Smooth muscle cell (in vitro differentiated cells): ENCODE measurements at regions not wholly inside any gene's neighbourhood (a gene's known extent, or its start where the extent isn't known, plus 50 kb on each side); places are given as distances from the start of the nearest gene placed in this dataset.

ENCODE experiments used
- DNase-seq: peaks from one replicate; lab custom pipeline; 2025; ENCODE audit not compliant: unreplicated experiment; lab: John Stamatoyannopoulos, UW
- H2AFZ ChIP-seq: fragments of 200-600 bp; sonication (generic); 2 replicates; pipeline ENCODE4 v1.6.0; 2016; ENCODE audit warnings: antibody characterized with exemption, low read depth, mild to moderate bottlenecking
- H3F3A ChIP-seq: fragments of 200-600 bp; sonication (generic); 2 replicates; pipeline ENCODE4 v1.6.0; 2017; ENCODE audit warnings: antibody characterized with exemption, low read depth
- H3K27ac ChIP-seq: fragments of 200-600 bp; sonication (generic); 2 replicates; pipeline ENCODE4 v1.5.1; 2016; ENCODE audit warnings: low read depth, mild to moderate bottlenecking
- H3K27me3 ChIP-seq: fragments of 200-600 bp; sonication (generic); 2 replicates; pipeline ENCODE4 v1.6.1; 2016; ENCODE audit warnings: low read depth, mild to moderate bottlenecking
- H3K36me3 ChIP-seq: fragments of 200-600 bp; sonication (generic); 2 replicates; pipeline ENCODE4 v1.5.1; 2016; ENCODE audit warnings: low read depth
- H3K4me1 ChIP-seq: fragments of 200-600 bp; sonication (generic); 2 replicates; pipeline ENCODE4 v1.5.1; 2016; ENCODE audit warnings: low read depth
- H3K4me2 ChIP-seq: fragments of 200-600 bp; sonication (generic); 2 replicates; pipeline ENCODE4 v1.6.0; 2016; ENCODE audit warnings: mild to moderate bottlenecking
- H3K4me3 ChIP-seq: fragments of 200-600 bp; sonication (generic); 2 replicates; pipeline ENCODE4 v1.5.1; 2016; ENCODE audit warnings: mild to moderate bottlenecking
- H3K79me2 ChIP-seq: fragments of 200-600 bp; sonication (generic); 2 replicates; pipeline ENCODE4 v1.6.0; 2016; ENCODE audit warnings: low read depth, mild to moderate bottlenecking
- H3K9ac ChIP-seq: fragments of 200-600 bp; sonication (generic); 2 replicates; pipeline ENCODE4 v1.6.0; 2016; ENCODE audit warnings: low read depth
- H3K9me3 ChIP-seq: fragments of 200-600 bp; sonication (generic); replicated peaks from 2 replicates; pipeline ENCODE4 v1.5.1; 2016; ENCODE audit warnings: low read depth
- H4K20me1 ChIP-seq: fragments of 200-600 bp; sonication (generic); 2 replicates; pipeline ENCODE4 v1.6.0; 2016; ENCODE audit warnings: low read depth
- CTCF ChIP-seq: fragments of 200-600 bp; sonication (generic); IDR thresholded peaks from 2 replicates; pipeline ENCODE4 v1.5.1; 2017; ENCODE audit warnings: borderline replicate concordance, mild to moderate bottlenecking, antibody characterized with exemption; ENCODE audit not compliant: insufficient read depth, poor library complexity, severe bottlenecking
- WGBS: methylation state at CpG from one replicate; pipeline ENCODE4 v1.1.7; 2016; ENCODE audit warnings: low lambda C conversion rate; 5-methylcytosine and 5-hydroxymethylcytosine counted together

- H3K4me2 ChIP-seq, result no peak overlapping the region
- H3K4me3 ChIP-seq, result no peak overlapping the region
- no peaks in the 10 kb centered on the region for H3K36me3 ChIP-seq
- no peaks in the 10 kb centered on the region for H3K4me1 ChIP-seq
- H3K79me2 ChIP-seq, result no peaks in the 10 kb centered on the region
- H3K9ac ChIP-seq, result no peak overlapping the region
- no peaks in the 10 kb centered on the region for H3F3A ChIP-seq
- no peaks in the 10 kb centered on the region for H3K9me3 ChIP-seq
- no peak for TF ChIP-seq CTCF
- peaks cover 28% of the 10 kb centered on the region for H3K27me3 ChIP-seq
- DNase-seq, result no peak
- H4K20me1 ChIP-seq, result no peaks in the 10 kb centered on the region
- H3K27ac ChIP-seq, result no peak overlapping the region
- H2AFZ ChIP-seq, result no peak overlapping the region
- WGBS, result 93% methylated on average over 9 of the region's 9 CpGs
Observed at GRCh38 chr2:71898375-71898774, 249.3 kb downstream of the CYP26B1 start.

- no peak overlapping the region for H2AFZ ChIP-seq
- WGBS, result 90% methylated on average over 7 of the region's 7 CpGs
- no peaks in the 10 kb centered on the region for H4K20me1 ChIP-seq
- H3K9me3 ChIP-seq, result no peaks in the 10 kb centered on the region
- TF ChIP-seq CTCF, result no peak
- H3K4me3 ChIP-seq, result no peak overlapping the region
- H3F3A ChIP-seq, result no peaks in the 10 kb centered on the region
- no peaks in the 10 kb centered on the region for H3K36me3 ChIP-seq
- no peak for DNase-seq
- H3K27ac ChIP-seq, result no peak overlapping the region
- peaks cover 24% of the 10 kb centered on the region for H3K27me3 ChIP-seq
- H3K79me2 ChIP-seq, result no peaks in the 10 kb centered on the region
- H3K4me2 ChIP-seq, result no peak overlapping the region
- H3K9ac ChIP-seq, result no peak overlapping the region
- H3K4me1 ChIP-seq, result no peaks in the 10 kb centered on the region
Observed at GRCh38 chr2:71897836-71898235, 249.8 kb downstream of the CYP26B1 start.

GRCh38 chr2:71897137-71897480 is 250.6 kb downstream of the CYP26B1 start:
- Histone ChIP-seq H3K4me2 (no peak overlapping the region), H3K27ac (no peak overlapping the region), H4K20me1 (no peaks in the 10 kb centered on the region), H3K27me3 (peaks cover 21% of the 10 kb centered on the region), H3K4me3 (no peak overlapping the region), H3F3A (no peaks in the 10 kb centered on the region), H2AFZ (no peak overlapping the region), H3K79me2 (no peaks in the 10 kb centered on the region), H3K36me3 (no peaks in the 10 kb centered on the region), H3K9ac (no peak overlapping the region), H3K9me3 (no peaks in the 10 kb centered on the region), H3K4me1 (no peaks in the 10 kb centered on the region)
- no peak for TF ChIP-seq CTCF
- WGBS, result 91% methylated on average over 6 of the region's 6 CpGs
- no peak for DNase-seq

GRCh38 chr2:71896385-71897136 is 251.1 kb downstream of the CYP26B1 start:
- WGBS, result 86% methylated on average over 9 of the region's 9 CpGs
- H3K4me3 ChIP-seq, result no peak overlapping the region
- H3K27me3 ChIP-seq, result peaks cover 21% of the 10 kb centered on the region
- no peaks in the 10 kb centered on the region for H3K36me3 ChIP-seq
- no peaks in the 10 kb centered on the region for H3K4me1 ChIP-seq
- DNase-seq, result no peak
- H2AFZ ChIP-seq, result no peak overlapping the region
- no peak overlapping the region for H3K27ac ChIP-seq
- H3K4me2 ChIP-seq, result no peak overlapping the region
- H4K20me1 ChIP-seq, result no peaks in the 10 kb centered on the region
- no peaks in the 10 kb centered on the region for H3K79me2 ChIP-seq
- no peaks in the 10 kb centered on the region for H3K9me3 ChIP-seq
- no peak for TF ChIP-seq CTCF
- H3K9ac ChIP-seq, result no peak overlapping the region
- no peaks in the 10 kb centered on the region for H3F3A ChIP-seq
